ENCODE measurements at regions not wholly inside any gene's neighbourhood (a gene's known extent, or its start where the extent isn't known, plus 50 kb on each side); places are given as distances from the start of the nearest gene placed in this dataset.

DNA sequence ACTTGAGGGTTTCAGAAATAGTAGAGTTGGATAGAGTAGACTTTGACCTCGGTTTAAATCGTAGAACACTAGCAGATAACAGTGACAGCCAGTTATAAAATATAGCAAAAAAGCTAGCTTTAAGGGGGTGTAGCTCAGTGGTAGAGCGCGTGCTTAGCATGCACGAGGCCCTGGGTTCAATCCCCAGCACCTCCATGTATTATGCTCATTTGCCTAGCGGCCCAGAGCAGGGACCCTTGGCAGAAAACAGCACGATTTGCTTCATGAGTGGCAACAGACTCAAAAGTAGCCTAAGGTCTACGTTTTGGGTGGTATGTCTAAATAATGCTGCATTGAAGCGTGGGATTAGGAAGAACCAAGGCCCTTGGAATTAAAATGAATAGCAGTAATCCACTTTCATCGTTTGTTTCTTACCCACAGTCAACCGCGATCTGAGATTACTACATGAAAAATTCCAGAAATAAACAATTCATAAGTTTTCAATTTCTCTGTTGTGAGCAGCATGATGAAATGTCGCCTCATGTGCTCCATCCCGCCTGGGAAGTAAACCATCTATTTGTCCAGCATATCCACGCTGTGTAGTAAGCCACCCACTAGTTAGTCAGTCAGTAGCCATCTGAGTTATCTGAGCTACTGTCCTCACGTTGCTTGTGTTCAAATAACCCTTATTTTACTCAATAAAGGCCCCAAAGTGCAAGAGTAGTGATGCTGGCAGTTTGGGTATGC, 184.9 kb downstream of the GPX5 start:
- DNase-seq (ENCODE audit: insufficient read length, low spot score, missing footprints), result peak; percentile 84
- Histone ChIP-seq H2AFZ (ENCODE audit: low read length) (no peak overlapping the region), H3K4me1 (ENCODE audit: insufficient read depth, low read length) (peaks cover 8% of the 10 kb centered on the region), H3K27ac (ENCODE audit: low read depth, low read length) (no peak overlapping the region), H3K36me3 (ENCODE audit: insufficient read depth, low read length) (no peaks in the 10 kb centered on the region), H3K79me2 (ENCODE audit: insufficient read depth, low read length) (no peaks in the 10 kb centered on the region), H3K4me3 (ENCODE audit: insufficient read depth, low read length) (peak overlapping the region; percentile 62), H3K27me3 (ENCODE audit: insufficient read depth, low read length) (no peaks in the 10 kb centered on the region), H4K20me1 (ENCODE audit: insufficient read depth, low read length) (no peaks in the 10 kb centered on the region), H3K9me3 (ENCODE audit: low read depth, low read length) (no peaks in the 10 kb centered on the region), H3K4me2 (ENCODE audit: insufficient read depth, low read length) (peak overlapping the region; percentile 85)
- TF ChIP-seq CTCF (IDR thresholded peaks at IDR 0.05; ENCODE audit: extremely low read depth, low read depth, low read length), result no peak

DNA sequence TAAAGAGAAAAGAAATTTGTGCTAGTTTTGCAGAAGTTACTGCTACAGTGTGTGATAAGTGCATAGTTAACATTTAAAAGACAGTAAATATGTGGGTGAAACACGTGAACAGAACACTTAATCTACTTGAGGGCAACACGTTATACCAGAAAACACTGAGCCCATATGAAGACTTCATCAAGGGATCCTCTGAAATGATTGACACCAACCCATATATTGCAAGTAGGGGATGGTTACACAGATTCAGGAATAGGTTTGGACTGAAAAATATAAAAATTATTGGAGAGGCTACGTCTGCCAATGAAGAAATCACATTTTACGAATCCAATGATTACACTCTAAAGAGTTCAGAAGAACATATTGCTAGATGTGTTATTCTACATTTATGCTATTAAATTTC, 185.6 kb downstream of the GPX5 start:
- Histone ChIP-seq H2AFZ (ENCODE audit: low read length) (no peak overlapping the region), H3K36me3 (ENCODE audit: insufficient read depth, low read length) (no peaks in the 10 kb centered on the region), H3K9me3 (ENCODE audit: low read depth, low read length) (no peaks in the 10 kb centered on the region), H3K79me2 (ENCODE audit: insufficient read depth, low read length) (no peaks in the 10 kb centered on the region), H3K4me1 (ENCODE audit: insufficient read depth, low read length) (peaks cover 8% of the 10 kb centered on the region), H4K20me1 (ENCODE audit: insufficient read depth, low read length) (no peaks in the 10 kb centered on the region), H3K27ac (ENCODE audit: low read depth, low read length) (no peak overlapping the region), H3K27me3 (ENCODE audit: insufficient read depth, low read length) (no peaks in the 10 kb centered on the region), H3K4me3 (ENCODE audit: insufficient read depth, low read length) (no peak overlapping the region), H3K4me2 (ENCODE audit: insufficient read depth, low read length) (no peak overlapping the region)
- no peak for TF ChIP-seq CTCF (IDR thresholded peaks at IDR 0.05; ENCODE audit: extremely low read depth, low read depth, low read length)
- no peak for DNase-seq (ENCODE audit: insufficient read length, low spot score, missing footprints)

- no peaks in the 10 kb centered on the region for H3K36me3 ChIP-seq (ENCODE audit: insufficient read depth, low read length)
- peaks cover 8% of the 10 kb centered on the region for H3K4me1 ChIP-seq (ENCODE audit: insufficient read depth, low read length)
- DNase-seq (ENCODE audit: insufficient read length, low spot score, missing footprints), result no peak
- H4K20me1 ChIP-seq (ENCODE audit: insufficient read depth, low read length), result no peaks in the 10 kb centered on the region
- H3K27ac ChIP-seq (ENCODE audit: low read depth, low read length), result no peak overlapping the region
- H3K4me3 ChIP-seq (ENCODE audit: insufficient read depth, low read length), result no peak overlapping the region
- no peaks in the 10 kb centered on the region for H3K79me2 ChIP-seq (ENCODE audit: insufficient read depth, low read length)
- H3K27me3 ChIP-seq (ENCODE audit: insufficient read depth, low read length), result no peaks in the 10 kb centered on the region
- TF ChIP-seq CTCF (IDR thresholded peaks at IDR 0.05; ENCODE audit: extremely low read depth, low read depth, low read length), result no peak
- no peak overlapping the region for H2AFZ ChIP-seq (ENCODE audit: low read length)
- H3K9me3 ChIP-seq (ENCODE audit: low read depth, low read length), result no peaks in the 10 kb centered on the region
- no peak overlapping the region for H3K4me2 ChIP-seq (ENCODE audit: insufficient read depth, low read length)
These were observed 186.2 kb downstream of the GPX5 start for GRCh38 chr6:28711788-28712341.

- H3K36me3 ChIP-seq (ENCODE audit: insufficient read depth, low read length), result no peaks in the 10 kb centered on the region
- H4K20me1 ChIP-seq (ENCODE audit: insufficient read depth, low read length), result no peaks in the 10 kb centered on the region
These were observed 187.3 kb downstream of the GPX5 start for GRCh38 chr6:28712982-28713381.

More at GRCh38 chr6:28712982-28713381, 187.3 kb downstream of the GPX5 start:
- H3K27me3 ChIP-seq (ENCODE audit: insufficient read depth, low read length), result no peaks in the 10 kb centered on the region
- no peaks in the 10 kb centered on the region for H3K9me3 ChIP-seq (ENCODE audit: low read depth, low read length)
- H3K4me1 ChIP-seq (ENCODE audit: insufficient read depth, low read length), result peaks cover 8% of the 10 kb centered on the region
- no peaks in the 10 kb centered on the region for H3K79me2 ChIP-seq (ENCODE audit: insufficient read depth, low read length)
- H3K27ac ChIP-seq (ENCODE audit: low read depth, low read length), result no peak overlapping the region
- H3K4me3 ChIP-seq (ENCODE audit: insufficient read depth, low read length), result no peak overlapping the region
- DNase-seq (ENCODE audit: insufficient read length, low spot score, missing footprints), result no peak
- no peak for TF ChIP-seq CTCF (IDR thresholded peaks at IDR 0.05; ENCODE audit: extremely low read depth, low read depth, low read length)
- no peak overlapping the region for H3K4me2 ChIP-seq (ENCODE audit: insufficient read depth, low read length)
- H2AFZ ChIP-seq (ENCODE audit: low read length), result no peak overlapping the region
